ENCODE measurements at regions not wholly inside any gene's neighbourhood (a gene's known extent, or its start where the extent isn't known, plus 50 kb on each side); places are given as distances from the start of the nearest gene placed in this dataset.

- Histone ChIP-seq H3K4me3 (no peak overlapping the region), H3K4me2 (no peak overlapping the region), H3K27ac (no peak overlapping the region), H3K4me1 (no peaks in the 10 kb centered on the region), H3K9me3 (no peaks in the 10 kb centered on the region)
- FAIRE-seq (no peak), ATAC-seq (no peak), DNase-seq (ENCODE audit: low read depth in 1 of 2, low spot score in 1 of 2) (no peak)
- ChIA-PET POLR2A (no interaction called here), CTCF (interaction anchor here (1.1 to 1.3 kb wide), 2 partner anchors 9 to 15 kb away, joined by 3 read pairs; no protein-coding TSS in a partner anchor)
- TF ChIP-seq SREBF2 (IDR thresholded peaks at IDR 0.05): no peak
- TF ChIP-seq HOXB5 (CRISPR knock-in tag; IDR thresholded peaks at IDR 0.05): no peak
- TF ChIP-seq HES2 (IDR thresholded peaks at IDR 0.05): no peak
- TF ChIP-seq BHLHE40 (IDR thresholded peaks at IDR 0.05; ENCODE audit: low read depth, low read length): no peak
- TF ChIP-seq NFE2L2 (conservative IDR thresholded peaks at IDR 0.05; ENCODE audit: low read length): no peak
- TF ChIP-seq KDM5A (IDR thresholded peaks at IDR 0.05): no peak
- no peak for TF ChIP-seq ZSCAN20 (CRISPR knock-in tag; IDR thresholded peaks at IDR 0.05)
- TF ChIP-seq NPAS2 (CRISPR knock-in tag; IDR thresholded peaks at IDR 0.05; ENCODE audit: borderline replicate concordance): no peak
- no peak for TF ChIP-seq RAD21 (conservative IDR thresholded peaks at IDR 0.05 in 1 of 2, IDR thresholded peaks at IDR 0.05 in 1 of 2)
- WGBS (ENCODE audit: missing lambda C conversion rate): 13% methylated on average over 2 of the region's 2 CpGs
Measured at GRCh38 chr10:52875336-52875735, 102.8 kb upstream of the MBL2 start.

GRCh38 chr10:52874581-52874980 lies 102.0 kb upstream of the MBL2 start:
- ATAC-seq (no peak), DNase-seq (ENCODE audit: low read depth in 1 of 2, low spot score in 1 of 2) (no peak), FAIRE-seq (no peak)
- H3K27ac ChIP-seq: no peak overlapping the region
- CTCF ChIA-PET: interaction anchor here (1.4 kb wide), 1 partner anchor 9 kb away, joined by 3 read pairs; no protein-coding TSS in a partner anchor
- no peak overlapping the region for H3K4me3 ChIP-seq
- POLR2A ChIA-PET: no interaction called here
- WGBS (ENCODE audit: missing lambda C conversion rate): 55% methylated on average over 4 of the region's 4 CpGs
- TF ChIP-seq EHMT2 (IDR thresholded peaks at IDR 0.05; ENCODE audit: low read depth) (no peak), HES2 (IDR thresholded peaks at IDR 0.05) (no peak)
- H3K4me1 ChIP-seq: no peaks in the 10 kb centered on the region
- no peaks in the 10 kb centered on the region for H3K9me3 ChIP-seq
- H3K4me2 ChIP-seq: no peak overlapping the region

- no peak overlapping the region for H3K27ac ChIP-seq
- no peak for TF ChIP-seq CEBPB (IDR thresholded peaks at IDR 0.05)
- TF ChIP-seq CBX2 (IDR thresholded peaks at IDR 0.05; ENCODE audit: borderline replicate concordance, low read depth): no peak
- TF ChIP-seq MAFK (IDR thresholded peaks at IDR 0.05; ENCODE audit: partially characterized antibody): no peak
- no peak for TF ChIP-seq NR3C1 (IDR thresholded peaks at IDR 0.05)
- no peak for TF ChIP-seq BCL3 (IDR thresholded peaks at IDR 0.05)
- no peak for TF ChIP-seq ZFP36 (IDR thresholded peaks at IDR 0.05; ENCODE audit: borderline replicate concordance, partially characterized antibody)
- no peak for TF ChIP-seq USF2 (IDR thresholded peaks at IDR 0.05)
- no peak for TF ChIP-seq EHMT2 (IDR thresholded peaks at IDR 0.05; ENCODE audit: low read depth)
- no peak for TF ChIP-seq FOSL2 (IDR thresholded peaks at IDR 0.05)
- TF ChIP-seq FOSL2 (CRISPR knock-in tag; IDR thresholded peaks at IDR 0.05): no peak
- no peak for TF ChIP-seq MYC (IDR thresholded peaks at IDR 0.05; ENCODE audit: borderline replicate concordance, low read length)
- TF ChIP-seq EP300 (IDR thresholded peaks at IDR 0.05): no peak
- no peak for TF ChIP-seq MAZ (IDR thresholded peaks at IDR 0.05; ENCODE audit: borderline replicate concordance, low read depth, low read length)
- ATAC-seq (no peak), DNase-seq (ENCODE audit: low read depth in 1 of 2, low spot score in 1 of 2) (no peak), FAIRE-seq (no peak)
- no peak overlapping the region for H3K4me2 ChIP-seq
- no peaks in the 10 kb centered on the region for H3K4me1 ChIP-seq
- H3K9me3 ChIP-seq: no peaks in the 10 kb centered on the region; the same call in 2 of the 3 replicates
- ChIA-PET CTCF (no interaction called here), POLR2A (no interaction called here)
- H3K4me3 ChIP-seq: no peak overlapping the region
- 37% methylated on average over 22 of the region's 24 CpGs for WGBS (ENCODE audit: missing lambda C conversion rate)
Measured at GRCh38 chr10:52871191-52871843, 98.7 kb upstream of the MBL2 start.

Measured in A549 (cell line).